GM19023 (cell line): ENCODE measurements at regions not wholly inside any gene's neighbourhood (a gene's known extent, or its start where the extent isn't known, plus 50 kb on each side); places are given as distances from the start of the nearest gene placed in this dataset.
A peak's percentile ranks its signal among the peaks of the same experiment; 100 is the strongest.

ENCODE experiments used
- ATAC-seq: cut with Tn5 transposase; IDR thresholded peaks from one replicate; pipeline ENCODE4 v1.9.1; 2021; ENCODE audit warnings: mild to moderate bottlenecking, moderate library complexity; ENCODE audit not compliant: unreplicated experiment

GRCh38 chr4:137212601-137213000 is 319.7 kb downstream of the PCDH18 start:
- no peak for ATAC-seq

GRCh38 chr4:137209240-137209639 is 323.1 kb downstream of the PCDH18 start:
- no peak for ATAC-seq

- no peak for ATAC-seq
These were observed 325.5 kb downstream of the PCDH18 start for GRCh38 chr4:137206781-137207180.

GRCh38 chr4:137203601-137204000 is 328.7 kb downstream of the PCDH18 start:
- no peak for ATAC-seq

- no peak for ATAC-seq
These were observed 332.0 kb downstream of the PCDH18 start for GRCh38 chr4:137200322-137200721.

GRCh38 chr4:137198791-137199190 is 333.5 kb downstream of the PCDH18 start:
- no peak for ATAC-seq

- no peak for ATAC-seq
These were observed 337.6 kb downstream of the PCDH18 start for GRCh38 chr4:137194670-137195069.

- no peak for ATAC-seq
These were observed 338.7 kb downstream of the PCDH18 start for GRCh38 chr4:137193564-137193963.

- no peak for ATAC-seq
These were observed 350.9 kb downstream of the PCDH18 start for GRCh38 chr4:137181293-137181899.

GRCh38 chr4:137180349-137180748 is 351.9 kb downstream of the PCDH18 start:
- no peak for ATAC-seq

- no peak for ATAC-seq
These were observed 375.5 kb downstream of the PCDH18 start for GRCh38 chr4:137156807-137157206.

GRCh38 chr4:137156054-137156453 is 376.2 kb downstream of the PCDH18 start:
- no peak for ATAC-seq

GRCh38 chr4:137131201-137131600 is 401.1 kb downstream of the PCDH18 start:
- no peak for ATAC-seq

GRCh38 chr4:137129845-137130244 is 402.4 kb downstream of the PCDH18 start:
- no peak for ATAC-seq

- no peak for ATAC-seq
These were observed 402.9 kb downstream of the PCDH18 start for GRCh38 chr4:137129441-137129840.

- no peak for ATAC-seq
These were observed 407.3 kb downstream of the PCDH18 start for GRCh38 chr4:137125011-137125410.

- ATAC-seq, result peak; percentile 78
These were observed 407.9 kb downstream of the PCDH18 start for GRCh38 chr4:137124278-137124932.

- ATAC-seq, result no peak
These were observed 409.4 kb downstream of the PCDH18 start for GRCh38 chr4:137122876-137123275.

- ATAC-seq, result no peak
These were observed 416.1 kb downstream of the PCDH18 start for GRCh38 chr4:137116144-137116543.

- no peak for ATAC-seq
These were observed 425.6 kb downstream of the PCDH18 start for GRCh38 chr4:137106733-137107132.

GRCh38 chr4:137106287-137106686 is 426.0 kb downstream of the PCDH18 start:
- no peak for ATAC-seq

- ATAC-seq, result no peak
These were observed 441.3 kb downstream of the PCDH18 start for GRCh38 chr4:137090951-137091350.
